Spleen (tissue), 11 donors: ENCODE measurements at regions not wholly inside any gene's neighbourhood (a gene's known extent, or its start where the extent isn't known, plus 50 kb on each side); places are given as distances from the start of the nearest gene placed in this dataset.

Experiments used
- DNase-seq: peaks from one replicate; pipeline ENCODE4 v3.0.0-alpha.2; 2020
- H3K27ac ChIP-seq, 8 donors: fragments of 200-600 bp; sonication (generic) in 7 of 8; 1 replicate in 4 of 8; 2 replicates in 4 of 8; pipeline versions ENCODE4 v1.5.0 to v1.8.0; 2016 to 2021; ENCODE audit warnings: inconsistent platforms in 4 of 8, mild to moderate bottlenecking in 4 of 8, moderate library complexity in 1 of 8
- H3K27me3 ChIP-seq, 7 donors: fragments of 200-600 bp; sonication (generic) in 6 of 7; replicated peaks in 1 of 7; 1 replicate in 4 of 7; 2 replicates in 3 of 7; pipeline versions ENCODE4 v1.5.0 to v1.8.0; 2016 to 2021; ENCODE audit warnings: inconsistent platforms in 3 of 7, mild to moderate bottlenecking in 1 of 7
- H3K36me3 ChIP-seq, 6 donors: fragments of 200-600 bp; sonication (generic) in 5 of 6; 1 replicate in 4 of 6; 2 replicates in 2 of 6; pipeline versions ENCODE4 v1.5.0 to v1.8.0; 2016 to 2021; ENCODE audit warnings: inconsistent platforms in 2 of 6
- H3K4me1 ChIP-seq, 6 donors: fragments of 200-600 bp; sonication (generic) in 5 of 6; 1 replicate in 3 of 6; 2 replicates in 3 of 6; pipeline versions ENCODE4 v1.5.0 to v1.8.0; 2016 to 2021; ENCODE audit warnings: inconsistent platforms in 3 of 6
- H3K4me3 ChIP-seq, 8 donors: fragments of 200-600 bp; sonication (generic) in 7 of 8; 1 replicate in 4 of 8; 2 replicates in 4 of 8; pipeline versions ENCODE4 v1.5.0 to v1.8.0; 2016 to 2021; ENCODE audit warnings: inconsistent platforms in 4 of 8, mild to moderate bottlenecking in 4 of 8, moderate library complexity in 2 of 8
- H3K9me3 ChIP-seq, 8 donors: fragments of 200-600 bp; sonication (generic) in 7 of 8; 1 replicate in 4 of 8; 2 replicates in 4 of 8; pipeline versions ENCODE4 v1.5.0 to v1.8.0; 2016 to 2021; ENCODE audit warnings: inconsistent platforms in 4 of 8
- CTCF ChIP-seq, 11 experiments: fragments of 200-600 bp in 7 of 11; fragments of 450-650 bp in 4 of 11; sonication (generic) in 4 of 11; IDR thresholded peaks in 8 of 11; conservative IDR thresholded peaks in 3 of 11; 1 replicate in 7 of 11; 2 replicates in 4 of 11; pipeline versions ENCODE4 v1.4.0 to v1.8.0; 2016 to 2021; ENCODE audit warnings: antibody characterized with exemption in 11 of 11, inconsistent platforms in 4 of 11, mild to moderate bottlenecking in 1 of 11
- POLR2A ChIP-seq, 3 donors: fragments of 450-650 bp; IDR thresholded peaks; one replicate each; pipeline ENCODE4 v1.5.1; 2017; ENCODE audit warnings: antibody characterized with exemption in 3 of 3, mild to moderate bottlenecking in 1 of 3
- POLR2AphosphoS5 ChIP-seq, 3 donors: sonication (generic); formaldehyde crosslinking; IDR thresholded peaks; one replicate each; pipeline ENCODE4 v1.5.1; 2017; ENCODE audit warnings: antibody characterized with exemption in 3 of 3
- WGBS, 5 donors: extraction: QIAGEN DNeasy Blood & Tissue Kit in 3 of 5; methylation state at CpG; one replicate each; pipeline versions ENCODE4 v1.1.5 to v1.1.7; 2013 to 2018; 5-methylcytosine and 5-hydroxymethylcytosine counted together
- intact Hi-C: fragments of 100-400 bp; cut with DNase I; formaldehyde crosslinking; loops from one replicate; pipeline ENCODE4 v1.15.0; 2023; ENCODE audit warnings: low total_unique reads
- donor health status: healthy with polysubstance abuse.
- donor health status: DM: no; HTN: no; CAD: no; lungs with moderate emphysema.
- donor health status: DM: no; HTN: no; CAD: no.
- donor health status: Bipolar disorder and iron deficiency.
- donor health status: healthy.
- donor health status: DM: no; HTN: no; CAD: no.
- donor health status: DM: yes; HTN: yes; CAD: no.

DNA sequence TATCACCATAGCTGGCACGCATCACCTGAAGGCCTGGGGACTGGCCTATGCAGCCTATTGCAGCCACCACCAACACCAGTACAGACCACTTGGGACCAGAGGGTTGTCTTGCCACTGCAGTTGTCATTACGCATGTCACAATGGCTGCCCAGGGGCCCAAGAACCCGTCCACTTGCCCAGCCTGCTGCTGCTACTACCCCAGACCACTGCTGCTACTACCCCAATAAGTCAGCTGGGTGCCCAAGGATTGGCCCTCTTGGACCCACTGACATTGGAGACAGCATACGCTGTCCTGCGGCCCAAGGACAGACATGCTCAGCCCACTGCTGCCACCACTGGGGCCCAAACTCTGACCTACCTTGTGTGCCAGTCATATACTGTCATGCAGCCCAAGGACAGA is 102.7 kb upstream of the OR9Q1 start:
- TF ChIP-seq POLR2A (IDR thresholded peaks at IDR 0.05), result no peak
- no peak for TF ChIP-seq POLR2AphosphoS5 (IDR thresholded peaks at IDR 0.05)
- TF ChIP-seq CTCF (IDR thresholded peaks at IDR 0.05 in 8 of 11, conservative IDR thresholded peaks at IDR 0.05 in 3 of 11), result no peak
- Histone ChIP-seq H3K4me3 (no peak overlapping the region), H3K27me3 (peaks cover 0 to 7% (median 0%) of the 10 kb centered on the region in 7 donors), H3K27ac (no peak overlapping the region), H3K36me3 (no peaks in the 10 kb centered on the region), H3K4me1 (no peaks in the 10 kb centered on the region), H3K9me3 (no peaks in the 10 kb centered on the region)
- intact Hi-C loops, result no loop called here
- no peak for DNase-seq
- 84 to 90% (median 88%) methylated on average over 5 of the region's 5 CpGs for WGBS, 5 donors

GRCh38 chr11:57932105-57932504 is 91.6 kb upstream of the OR9Q1 start:
- Histone ChIP-seq H3K27me3 (peaks cover 0 to 9% (median 0%) of the 10 kb centered on the region in 7 donors), H3K36me3 (no peaks in the 10 kb centered on the region), H3K27ac (no peak overlapping the region), H3K4me1 (no peaks in the 10 kb centered on the region), H3K9me3 (no peaks in the 10 kb centered on the region), H3K4me3 (no peak overlapping the region)
- TF ChIP-seq CTCF (IDR thresholded peaks at IDR 0.05 in 8 of 11, conservative IDR thresholded peaks at IDR 0.05 in 3 of 11) (no peak), POLR2AphosphoS5 (IDR thresholded peaks at IDR 0.05) (no peak), POLR2A (IDR thresholded peaks at IDR 0.05) (no peak)
- intact Hi-C loops, result no loop called here
- 90 to 97% (median 90%) methylated on average over 2 of the region's 2 CpGs for WGBS, 5 donors
- DNase-seq, result no peak

GRCh38 chr11:57935402-57936049 is 88.2 kb upstream of the OR9Q1 start:
- H3K27ac ChIP-seq, result no peak overlapping the region
- WGBS, 5 donors, result 91 to 95% (median 93%) methylated on average over 4 of the region's 4 CpGs
- peaks cover 0 to 9% (median 0%) of the 10 kb centered on the region in 7 donors for H3K27me3 ChIP-seq
- no peaks in the 10 kb centered on the region for H3K36me3 ChIP-seq
- DNase-seq, result no peak
- TF ChIP-seq CTCF (IDR thresholded peaks at IDR 0.05 in 8 of 11, conservative IDR thresholded peaks at IDR 0.05 in 3 of 11), result no peak
- no peak for TF ChIP-seq POLR2AphosphoS5 (IDR thresholded peaks at IDR 0.05)
- TF ChIP-seq POLR2A (IDR thresholded peaks at IDR 0.05), result no peak
- no peaks in the 10 kb centered on the region for H3K9me3 ChIP-seq
- no peaks in the 10 kb centered on the region for H3K4me1 ChIP-seq
- no peak overlapping the region for H3K4me3 ChIP-seq
- intact Hi-C loops, result no loop called here

- Histone ChIP-seq H3K4me3 (no peak overlapping the region), H3K9me3 (no peaks in the 10 kb centered on the region), H3K4me1 (no peaks in the 10 kb centered on the region), H3K36me3 (no peaks in the 10 kb centered on the region), H3K27ac (no peak overlapping the region), H3K27me3 (peaks cover 0 to 4% (median 0%) of the 10 kb centered on the region in 7 donors)
- 50 to 67% (median 63%) methylated on average over 1 of the region's 1 CpG for WGBS, 5 donors
- TF ChIP-seq CTCF (IDR thresholded peaks at IDR 0.05 in 8 of 11, conservative IDR thresholded peaks at IDR 0.05 in 3 of 11), result no peak
- TF ChIP-seq POLR2AphosphoS5 (IDR thresholded peaks at IDR 0.05), result no peak
- TF ChIP-seq POLR2A (IDR thresholded peaks at IDR 0.05), result no peak
- no peak for DNase-seq
- intact Hi-C loops, result no loop called here
Observed at GRCh38 chr11:57936050-57936418, 87.6 kb upstream of the OR9Q1 start.
